Lung (tissue), 11 donors: ENCODE measurements at regions not wholly inside any gene's neighbourhood (a gene's known extent, or its start where the extent isn't known, plus 50 kb on each side); places are given as distances from the start of the nearest gene placed in this dataset.

Experiments
- ATAC-seq: fragments of 200-7000 bp; cut with Tn5 transposase; one replicate; pipeline ENCODE4 v1.9.1; 2020; ENCODE audit warnings: moderate number of reproducible peaks; ENCODE audit not compliant: insufficient read depth, low FRiP score
- DNase-seq, 3 donors: peaks; one replicate each; pipeline ENCODE4 v3.0.0-alpha.2; 2013 to 2017
- H3K27ac ChIP-seq, 2 donors: one replicate each; pipeline ENCODE4 v1.5.1; 2013; ENCODE audit warnings: mild to moderate bottlenecking in 2 of 2, moderate library complexity in 2 of 2, control low read depth in 1 of 2, inconsistent platforms in 1 of 2, low read depth in 1 of 2, low read length in 1 of 2
- H3K27me3 ChIP-seq, 3 donors: one replicate each; pipeline ENCODE4 v1.5.1; 2013; ENCODE audit warnings: low read length in 2 of 3; ENCODE audit not compliant: control insufficient read depth in 3 of 3, insufficient read depth in 3 of 3
- H3K36me3 ChIP-seq, 4 donors: one replicate each; pipeline ENCODE4 v1.5.1; 2013; ENCODE audit warnings: low read length in 4 of 4, mild to moderate bottlenecking in 1 of 4, moderate library complexity in 1 of 4; ENCODE audit not compliant: control insufficient read depth in 4 of 4, insufficient read depth in 4 of 4
- H3K4me1 ChIP-seq, 5 donors: one replicate each; pipeline ENCODE4 v1.5.1; 2013; ENCODE audit warnings: low read length in 5 of 5, mild to moderate bottlenecking in 2 of 5, moderate library complexity in 1 of 5; ENCODE audit not compliant: control insufficient read depth in 5 of 5, insufficient read depth in 5 of 5
- H3K4me3 ChIP-seq: one replicate; pipeline ENCODE4 v1.5.1; 2013; ENCODE audit warnings: mild to moderate bottlenecking, control low read depth, moderate library complexity
- H3K9ac ChIP-seq, 2 donors: one replicate each; pipeline ENCODE4 v1.5.1; 2013; ENCODE audit warnings: low read length in 2 of 2, control low read depth in 1 of 2; ENCODE audit not compliant: insufficient read depth in 1 of 2
- H3K9me3 ChIP-seq, 4 donors: one replicate each; pipeline ENCODE4 v1.5.1; 2013; ENCODE audit warnings: low read length in 3 of 4, mild to moderate bottlenecking in 1 of 4, moderate library complexity in 1 of 4; ENCODE audit not compliant: control insufficient read depth in 4 of 4, insufficient read depth in 3 of 4
- WGBS, 2 donors: extraction: QIAGEN DNeasy Blood & Tissue Kit; methylation state at CpG; one replicate each; pipeline ENCODE4 v1.1.7; 2013; 5-methylcytosine and 5-hydroxymethylcytosine counted together
- TF ChIP-seq, protein P1 (sequence below): IDR thresholded peaks from 2 replicates; pipeline ENCODE4 v1.5.1; 2012; ENCODE audit warnings: mild to moderate bottlenecking; ENCODE audit errors: control extremely low read depth, extremely low read depth
- donor health status: control.
- donor health status: control.
- donor health status: Bipolar disorder and iron deficiency.
- donor health status: healthy.
- donor health status: DM: yes; HTN: yes; CAD: no.

DNA sequence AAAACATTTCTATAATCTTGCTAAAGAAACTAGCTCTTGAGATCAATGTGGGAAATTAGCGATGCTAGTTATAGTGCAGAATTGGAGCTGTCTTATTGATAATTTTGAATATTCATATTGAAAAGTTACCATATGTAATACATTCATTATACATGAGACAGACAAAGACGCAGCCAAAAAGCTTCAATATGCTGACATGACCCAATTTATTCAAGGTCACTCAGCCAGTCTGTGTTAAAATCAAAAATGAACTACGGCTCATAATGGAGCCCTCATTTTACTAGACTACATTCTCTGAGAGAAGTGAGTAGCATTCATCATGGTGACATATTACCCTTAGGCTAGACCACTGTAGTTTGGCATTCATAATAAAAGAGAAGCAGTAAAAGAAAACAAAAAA is 107.3 kb upstream of the GABRG2 start:
- Histone ChIP-seq H3K27me3 (no peaks in the 10 kb centered on the region), H3K27ac (no peak overlapping the region), H3K9ac (no peak overlapping the region), H3K36me3 (no peaks in the 10 kb centered on the region), H3K9me3 (peaks cover 0 to 3% (median 0%) of the 10 kb centered on the region in 4 donors), H3K4me3 (no peak overlapping the region), H3K4me1 (no peaks in the 10 kb centered on the region)
- WGBS, 2 donors: 59 to 87% methylated on average over 3 of the region's 3 CpGs
- TF ChIP-seq, protein P1, sequence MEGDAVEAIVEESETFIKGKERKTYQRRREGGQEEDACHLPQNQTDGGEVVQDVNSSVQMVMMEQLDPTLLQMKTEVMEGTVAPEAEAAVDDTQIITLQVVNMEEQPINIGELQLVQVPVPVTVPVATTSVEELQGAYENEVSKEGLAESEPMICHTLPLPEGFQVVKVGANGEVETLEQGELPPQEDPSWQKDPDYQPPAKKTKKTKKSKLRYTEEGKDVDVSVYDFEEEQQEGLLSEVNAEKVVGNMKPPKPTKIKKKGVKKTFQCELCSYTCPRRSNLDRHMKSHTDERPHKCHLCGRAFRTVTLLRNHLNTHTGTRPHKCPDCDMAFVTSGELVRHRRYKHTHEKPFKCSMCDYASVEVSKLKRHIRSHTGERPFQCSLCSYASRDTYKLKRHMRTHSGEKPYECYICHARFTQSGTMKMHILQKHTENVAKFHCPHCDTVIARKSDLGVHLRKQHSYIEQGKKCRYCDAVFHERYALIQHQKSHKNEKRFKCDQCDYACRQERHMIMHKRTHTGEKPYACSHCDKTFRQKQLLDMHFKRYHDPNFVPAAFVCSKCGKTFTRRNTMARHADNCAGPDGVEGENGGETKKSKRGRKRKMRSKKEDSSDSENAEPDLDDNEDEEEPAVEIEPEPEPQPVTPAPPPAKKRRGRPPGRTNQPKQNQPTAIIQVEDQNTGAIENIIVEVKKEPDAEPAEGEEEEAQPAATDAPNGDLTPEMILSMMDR: no peak
- ATAC-seq (no peak), DNase-seq (no peak)

DNA sequence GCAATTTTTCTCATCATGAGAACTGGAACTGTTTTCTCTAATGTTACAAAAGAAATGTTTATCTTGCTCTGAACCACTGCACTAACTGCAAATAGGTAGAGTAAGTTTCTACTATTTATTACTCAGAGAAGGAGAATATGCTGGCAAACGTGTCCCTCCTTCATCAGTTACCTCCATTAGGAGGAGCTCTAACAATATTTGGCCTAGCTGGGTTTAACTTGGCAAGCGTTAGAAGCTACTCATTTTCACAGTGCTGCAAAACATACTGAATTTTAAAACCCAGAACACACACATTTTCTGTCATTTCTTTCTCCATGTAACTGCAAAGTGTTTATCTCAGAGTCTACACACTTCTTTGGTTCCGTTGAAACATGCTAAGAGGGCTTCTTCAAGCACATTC is 101.0 kb upstream of the GABRG2 start:
- TF ChIP-seq, protein P1: no peak
- Histone ChIP-seq H3K4me1 (no peaks in the 10 kb centered on the region), H3K27ac (no peak overlapping the region), H3K9me3 (no peaks in the 10 kb centered on the region), H3K27me3 (no peaks in the 10 kb centered on the region), H3K4me3 (no peak overlapping the region), H3K9ac (no peak overlapping the region), H3K36me3 (no peaks in the 10 kb centered on the region)
- ATAC-seq: no peak
- peak in 2 of 3 donors; percentile 56 to 75 for DNase-seq
- WGBS, 2 donors: 6 to 12% methylated on average over 3 of the region's 3 CpGs

DNA sequence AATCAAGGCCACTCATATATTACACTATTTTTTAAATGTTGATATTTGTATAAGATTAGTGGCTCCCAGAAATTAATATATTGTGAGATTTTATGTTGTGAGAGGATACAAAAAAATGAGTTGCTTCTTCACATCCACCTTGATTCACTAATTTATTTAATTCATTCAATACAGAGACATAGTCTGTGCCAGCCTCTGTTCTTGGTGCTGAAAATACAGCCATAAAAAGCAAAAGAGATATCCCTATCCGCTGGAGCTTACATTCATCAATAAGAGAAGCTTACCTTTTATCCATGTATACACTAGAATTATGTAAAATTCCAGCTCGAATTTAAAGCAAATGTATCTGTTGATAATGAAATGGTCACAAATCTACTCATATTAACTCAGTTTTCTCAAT is 92.2 kb upstream of the GABRG2 start:
- H3K9me3 ChIP-seq: no peaks in the 10 kb centered on the region
- H3K4me3 ChIP-seq: no peak overlapping the region
- DNase-seq (no peak), ATAC-seq (no peak)
- TF ChIP-seq, protein P1: no peak
- no peaks in the 10 kb centered on the region for H3K27me3 ChIP-seq
- no peak overlapping the region for H3K27ac ChIP-seq
- H3K36me3 ChIP-seq: no peaks in the 10 kb centered on the region
- no peak overlapping the region for H3K9ac ChIP-seq
- 41 to 52% methylated on average over 2 of the region's 2 CpGs for WGBS, 2 donors
- H3K4me1 ChIP-seq: no peaks in the 10 kb centered on the region

DNA sequence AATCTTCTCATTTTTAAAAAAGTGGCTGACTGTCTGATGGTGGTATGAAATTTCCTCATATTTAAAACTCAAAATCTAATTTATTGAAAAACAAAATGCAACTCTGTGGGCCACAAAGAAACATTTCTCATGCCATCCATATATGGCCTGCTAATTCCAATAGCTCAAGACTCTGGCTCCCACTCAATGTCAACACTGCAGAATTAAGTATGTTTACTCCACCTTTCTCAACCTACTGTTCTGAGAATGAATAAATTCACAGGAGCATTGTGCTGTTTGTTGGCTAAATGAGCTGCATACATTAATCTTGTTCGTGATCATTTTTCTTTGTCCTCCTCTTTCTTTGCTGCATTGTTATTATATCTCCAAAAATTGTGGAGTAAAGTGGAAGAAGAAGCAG is 79.5 kb upstream of the GABRG2 start:
- Histone ChIP-seq H3K4me1 (no peaks in the 10 kb centered on the region), H3K4me3 (no peak overlapping the region), H3K9ac (no peak overlapping the region), H3K27me3 (no peaks in the 10 kb centered on the region), H3K36me3 (no peaks in the 10 kb centered on the region), H3K9me3 (peaks cover 0 to 4% (median 1%) of the 10 kb centered on the region in 4 donors), H3K27ac (no peak overlapping the region)
- TF ChIP-seq, protein P1: no peak
- 55 to 86% methylated on average over 1 of the region's 1 CpG for WGBS, 2 donors
- ATAC-seq: no peak
- no peak for DNase-seq
